ENCODE measurements at regions not wholly inside any gene's neighbourhood (a gene's known extent, or its start where the extent isn't known, plus 50 kb on each side); places are given as distances from the start of the nearest gene placed in this dataset.
"Not testable (repeated sequence)": the region's sequence is repeated elsewhere in the genome, so short reads cannot be mapped to it uniquely, and the experiment has no call there.

DNA sequence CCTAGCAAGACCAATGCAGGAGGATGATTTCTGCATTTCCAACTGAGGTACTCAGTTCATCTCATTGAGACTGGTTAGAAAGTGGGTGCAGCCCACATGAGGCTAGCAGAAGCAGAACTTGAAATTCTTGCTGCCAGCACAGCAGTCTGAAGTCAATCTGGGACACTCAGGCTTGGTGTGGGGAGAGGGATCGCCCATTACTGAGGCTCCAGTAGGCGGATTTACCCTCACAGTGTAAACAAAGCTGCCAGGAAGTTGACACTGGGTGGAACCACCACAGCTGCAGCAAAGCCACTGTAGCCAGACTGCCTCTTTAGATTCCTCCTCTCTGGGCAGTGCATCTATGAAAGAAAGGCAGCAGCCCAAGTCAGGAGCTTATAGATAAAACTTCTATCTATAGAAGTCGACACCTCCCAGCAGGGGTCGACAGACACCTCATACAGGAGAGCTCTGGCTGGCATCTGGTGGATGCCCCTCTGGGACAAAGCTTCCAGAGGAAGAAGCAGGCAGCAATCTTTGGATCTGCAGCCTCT lies 1793.4 kb downstream of the OLFM4 start:
- H3K36me3 ChIP-seq (ENCODE audit: control insufficient read depth, insufficient read depth, low read length); H3K27ac ChIP-seq (ENCODE audit: low read length); H3K4me1 ChIP-seq (ENCODE audit: control insufficient read depth, insufficient read depth, low read length); H3K4me3 ChIP-seq (ENCODE audit: low read length); DNase-seq (ENCODE audit: low read depth, low spot score); H3K9me3 ChIP-seq (ENCODE audit: control insufficient read depth, insufficient read depth, low read length); H3K27me3 ChIP-seq (ENCODE audit: control insufficient read depth, insufficient read depth, low read length): not testable (repeated sequence)
- WGBS (ENCODE audit: insufficient coverage, insufficient read length), result no CpG with 5 or more reads among the region's 4 CpGs

DNA sequence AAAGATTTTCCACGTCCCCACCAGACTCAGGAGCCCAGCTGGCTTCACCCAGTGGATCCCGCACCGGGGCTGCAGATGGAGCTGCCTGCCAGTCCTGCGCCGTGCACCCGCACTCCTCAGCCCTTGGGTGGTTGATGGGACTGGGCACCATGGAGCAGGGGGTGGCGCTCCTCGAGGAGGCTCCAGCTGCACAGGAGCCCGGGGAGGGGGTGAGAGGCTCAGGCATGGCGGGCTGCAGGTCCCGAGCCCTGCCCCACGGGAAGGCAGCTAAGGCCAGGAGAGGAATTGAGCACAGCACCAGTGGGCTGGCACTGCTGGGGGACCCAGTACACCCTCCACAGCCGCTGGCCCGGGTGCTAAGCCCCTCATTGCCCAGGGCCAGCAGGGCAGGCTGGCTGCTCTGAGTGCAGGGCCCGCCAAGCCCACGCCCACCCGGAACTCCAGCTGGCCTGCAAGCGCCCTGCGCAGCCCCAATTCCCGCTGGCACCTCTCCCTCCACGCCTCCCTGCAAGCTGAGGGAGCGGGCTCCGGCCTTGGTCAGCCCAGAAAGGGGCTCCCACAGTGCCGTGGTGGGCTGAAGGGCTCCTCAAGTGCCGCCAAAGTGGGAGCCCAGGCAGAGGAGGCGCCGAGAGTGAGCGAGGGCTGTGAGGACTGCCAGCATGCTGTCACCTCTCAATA lies 1800.9 kb downstream of the OLFM4 start:
- H3K27me3 ChIP-seq (ENCODE audit: control insufficient read depth, insufficient read depth, low read length); H3K4me1 ChIP-seq (ENCODE audit: control insufficient read depth, insufficient read depth, low read length); H3K9me3 ChIP-seq (ENCODE audit: control insufficient read depth, insufficient read depth, low read length); DNase-seq (ENCODE audit: low read depth, low spot score); H3K27ac ChIP-seq (ENCODE audit: low read length); H3K4me3 ChIP-seq (ENCODE audit: low read length); H3K36me3 ChIP-seq (ENCODE audit: control insufficient read depth, insufficient read depth, low read length): not testable (repeated sequence)
- WGBS (ENCODE audit: insufficient coverage, insufficient read length), result no CpG with 5 or more reads among the region's 28 CpGs

DNA sequence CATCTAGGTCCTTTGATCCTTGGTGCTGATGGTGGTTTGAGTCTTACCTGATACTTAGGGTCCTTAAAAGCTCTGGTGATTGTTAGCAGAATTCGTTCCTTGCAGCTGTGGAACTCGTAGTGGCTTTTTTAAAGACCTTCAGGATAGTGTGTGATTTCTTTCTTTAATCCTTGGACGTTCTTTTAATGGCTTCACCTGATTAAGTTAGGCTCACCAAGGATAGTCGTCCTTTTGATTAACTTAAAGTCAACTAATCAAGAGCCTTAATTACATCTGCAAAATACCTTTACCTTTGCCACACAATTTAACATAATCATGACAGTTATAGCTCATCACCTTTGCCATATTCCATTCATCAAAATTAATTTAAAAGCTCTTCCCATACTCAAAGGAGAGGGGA lies 1807.7 kb downstream of the OLFM4 start:
- Histone ChIP-seq H3K27ac (ENCODE audit: low read length) (no peak overlapping the region), H3K36me3 (ENCODE audit: control insufficient read depth, insufficient read depth, low read length) (no peaks in the 10 kb centered on the region), H3K4me3 (ENCODE audit: low read length) (no peak overlapping the region), H3K27me3 (ENCODE audit: control insufficient read depth, insufficient read depth, low read length) (no peaks in the 10 kb centered on the region), H3K9me3 (ENCODE audit: control insufficient read depth, insufficient read depth, low read length) (no peaks in the 10 kb centered on the region), H3K4me1 (ENCODE audit: control insufficient read depth, insufficient read depth, low read length) (no peaks in the 10 kb centered on the region)
- no peak for DNase-seq (ENCODE audit: low read depth, low spot score)
- WGBS (ENCODE audit: insufficient coverage, insufficient read length), result no CpG with 5 or more reads among the region's 4 CpGs

DNA sequence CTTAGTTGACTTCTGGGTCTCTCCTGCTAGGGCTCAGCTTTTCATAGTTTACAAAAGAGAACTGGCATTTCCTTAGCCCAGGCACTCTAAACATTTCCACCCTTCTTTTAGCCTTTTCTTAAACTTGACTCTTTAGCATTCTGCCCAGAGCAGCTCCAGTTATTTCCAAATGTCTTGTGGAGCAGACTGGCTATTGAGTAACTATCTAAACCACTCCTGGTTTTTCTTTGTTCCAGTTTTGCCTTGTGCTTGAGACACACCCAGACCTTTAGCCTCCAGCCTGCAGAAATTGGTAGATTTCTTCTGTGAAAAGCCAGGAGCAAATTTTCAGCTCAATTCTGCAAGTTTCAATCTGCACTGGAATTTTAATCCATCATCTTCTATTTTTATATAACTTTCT lies 1813.1 kb downstream of the OLFM4 start:
- no peaks in the 10 kb centered on the region for H3K27me3 ChIP-seq (ENCODE audit: control insufficient read depth, insufficient read depth, low read length)
- DNase-seq (ENCODE audit: low read depth, low spot score), result no peak
- H3K36me3 ChIP-seq (ENCODE audit: control insufficient read depth, insufficient read depth, low read length), result no peaks in the 10 kb centered on the region
- H3K9me3 ChIP-seq (ENCODE audit: control insufficient read depth, insufficient read depth, low read length), result no peaks in the 10 kb centered on the region
- no peak overlapping the region for H3K27ac ChIP-seq (ENCODE audit: low read length)
- H3K4me1 ChIP-seq (ENCODE audit: control insufficient read depth, insufficient read depth, low read length), result no peaks in the 10 kb centered on the region
- H3K4me3 ChIP-seq (ENCODE audit: low read length), result no peak overlapping the region

DNA sequence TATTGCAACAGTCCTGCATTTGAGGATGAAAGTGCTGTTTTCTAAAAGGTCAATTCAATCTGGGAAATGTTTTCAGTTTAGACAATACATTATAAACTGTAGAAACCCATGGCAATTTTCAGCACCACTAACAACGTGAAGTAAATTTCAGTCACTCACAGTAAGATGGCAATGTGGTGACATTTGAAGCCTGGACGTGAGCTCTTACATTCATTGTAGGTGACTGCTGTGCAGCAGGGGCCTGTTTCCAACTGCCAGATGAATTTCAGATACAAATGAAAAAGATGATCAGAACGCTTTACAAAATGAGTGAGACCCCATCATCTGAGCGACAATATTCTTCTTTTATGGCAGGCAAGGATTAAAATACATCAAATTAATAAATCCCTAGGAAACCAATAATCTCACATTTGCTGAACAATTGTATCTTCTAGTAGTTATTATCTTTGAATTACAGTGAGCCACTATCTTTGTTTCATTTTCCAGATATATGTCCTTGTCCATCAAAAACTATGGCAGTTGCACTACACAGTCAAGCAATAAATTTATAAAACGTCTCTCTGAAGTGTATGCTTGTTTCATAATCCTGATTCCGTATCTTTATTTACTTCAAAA lies 1816.8 kb downstream of the OLFM4 start:
- no peak overlapping the region for H3K27ac ChIP-seq (ENCODE audit: low read length)
- H3K36me3 ChIP-seq (ENCODE audit: control insufficient read depth, insufficient read depth, low read length), result no peaks in the 10 kb centered on the region
- DNase-seq (ENCODE audit: low read depth, low spot score), result no peak
- H3K4me1 ChIP-seq (ENCODE audit: control insufficient read depth, insufficient read depth, low read length), result no peaks in the 10 kb centered on the region
- no CpG with 5 or more reads among the region's 6 CpGs for WGBS (ENCODE audit: insufficient coverage, insufficient read length)
- no peaks in the 10 kb centered on the region for H3K27me3 ChIP-seq (ENCODE audit: control insufficient read depth, insufficient read depth, low read length)
- H3K4me3 ChIP-seq (ENCODE audit: low read length), result no peak overlapping the region
- no peaks in the 10 kb centered on the region for H3K9me3 ChIP-seq (ENCODE audit: control insufficient read depth, insufficient read depth, low read length)

DNA sequence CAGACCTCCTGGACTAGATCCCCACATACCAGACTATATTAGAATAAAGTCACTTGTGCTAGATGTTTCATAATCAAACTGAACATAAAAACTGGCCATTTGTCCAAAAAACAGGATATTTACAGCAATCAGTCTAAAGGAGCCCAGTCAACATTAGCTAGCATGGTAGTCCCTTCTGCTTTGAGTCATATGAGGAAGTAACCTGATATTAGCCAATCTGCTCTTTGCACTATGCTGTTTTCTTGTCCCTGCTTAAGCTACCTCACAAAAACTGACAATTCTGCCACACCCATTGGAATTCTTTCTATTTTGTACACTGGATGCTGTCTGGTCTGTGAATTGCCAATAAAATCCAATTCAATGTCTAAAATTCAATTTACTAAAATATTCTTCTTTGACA lies 1824.2 kb downstream of the OLFM4 start:
- Histone ChIP-seq H3K4me1 (ENCODE audit: control insufficient read depth, insufficient read depth, low read length) (no peaks in the 10 kb centered on the region), H3K4me3 (ENCODE audit: low read length) (no peak overlapping the region), H3K27ac (ENCODE audit: low read length) (no peak overlapping the region), H3K36me3 (ENCODE audit: control insufficient read depth, insufficient read depth, low read length) (no peaks in the 10 kb centered on the region), H3K27me3 (ENCODE audit: control insufficient read depth, insufficient read depth, low read length) (no peaks in the 10 kb centered on the region), H3K9me3 (ENCODE audit: control insufficient read depth, insufficient read depth, low read length) (no peaks in the 10 kb centered on the region)
- DNase-seq (ENCODE audit: low read depth, low spot score), result no peak

DNA sequence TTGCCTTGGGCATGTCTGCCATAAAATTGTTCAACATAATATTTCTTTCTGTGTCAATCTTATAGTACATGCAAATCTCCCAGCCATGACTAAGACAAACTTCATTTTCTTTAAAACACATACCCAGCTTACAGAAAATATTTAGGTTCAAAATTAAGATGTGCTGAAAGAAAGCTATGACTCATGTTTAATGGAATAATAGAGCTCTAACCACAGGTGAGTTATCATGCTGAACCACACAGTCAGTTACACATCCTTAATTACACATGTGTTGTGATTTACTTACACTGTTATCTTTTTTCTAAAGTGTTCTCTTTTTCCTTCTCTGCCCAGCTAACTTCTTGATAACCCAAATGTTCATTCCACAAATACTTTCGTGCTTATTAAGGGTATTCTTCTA lies 1831.2 kb downstream of the OLFM4 start:
- DNase-seq (ENCODE audit: low read depth, low spot score), result no peak
- Histone ChIP-seq H3K4me1 (ENCODE audit: control insufficient read depth, insufficient read depth, low read length) (no peaks in the 10 kb centered on the region), H3K27me3 (ENCODE audit: control insufficient read depth, insufficient read depth, low read length) (no peaks in the 10 kb centered on the region), H3K9me3 (ENCODE audit: control insufficient read depth, insufficient read depth, low read length) (no peaks in the 10 kb centered on the region), H3K4me3 (ENCODE audit: low read length) (no peak overlapping the region), H3K27ac (ENCODE audit: low read length) (no peak overlapping the region), H3K36me3 (ENCODE audit: control insufficient read depth, insufficient read depth, low read length) (no peaks in the 10 kb centered on the region)
- WGBS (ENCODE audit: insufficient coverage, insufficient read length), result no CpG with 5 or more reads among the region's 1 CpG

DNA sequence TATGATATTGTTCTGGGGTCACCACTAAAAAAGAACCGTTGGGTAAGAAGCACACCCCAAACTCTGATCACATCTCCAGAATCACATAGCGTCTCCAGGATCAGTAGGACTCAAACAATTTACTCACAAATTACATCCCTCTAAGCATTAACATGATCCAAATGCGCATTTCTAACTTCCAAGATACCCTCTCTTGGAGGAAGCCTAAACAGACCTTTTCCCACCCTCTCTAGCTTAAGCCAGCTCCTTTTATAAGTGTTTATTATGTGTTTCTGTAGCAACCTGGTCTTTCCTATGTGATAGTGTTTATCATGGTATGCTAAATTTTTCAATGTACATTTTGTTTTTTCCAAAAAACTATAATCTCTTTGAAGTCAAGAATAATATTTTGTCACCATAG lies 1846.5 kb downstream of the OLFM4 start:
- H3K36me3 ChIP-seq (ENCODE audit: control insufficient read depth, insufficient read depth, low read length), result no peaks in the 10 kb centered on the region
- H3K9me3 ChIP-seq (ENCODE audit: control insufficient read depth, insufficient read depth, low read length), result no peaks in the 10 kb centered on the region
- no peak overlapping the region for H3K4me3 ChIP-seq (ENCODE audit: low read length)
- H3K27me3 ChIP-seq (ENCODE audit: control insufficient read depth, insufficient read depth, low read length), result no peaks in the 10 kb centered on the region
- H3K4me1 ChIP-seq (ENCODE audit: control insufficient read depth, insufficient read depth, low read length), result no peaks in the 10 kb centered on the region
- no peak overlapping the region for H3K27ac ChIP-seq (ENCODE audit: low read length)
- no peak for DNase-seq (ENCODE audit: low read depth, low spot score)
- no CpG with 5 or more reads among the region's 3 CpGs for whole genome bisulfite sequencing (ENCODE audit: insufficient coverage, insufficient read length)

DNA sequence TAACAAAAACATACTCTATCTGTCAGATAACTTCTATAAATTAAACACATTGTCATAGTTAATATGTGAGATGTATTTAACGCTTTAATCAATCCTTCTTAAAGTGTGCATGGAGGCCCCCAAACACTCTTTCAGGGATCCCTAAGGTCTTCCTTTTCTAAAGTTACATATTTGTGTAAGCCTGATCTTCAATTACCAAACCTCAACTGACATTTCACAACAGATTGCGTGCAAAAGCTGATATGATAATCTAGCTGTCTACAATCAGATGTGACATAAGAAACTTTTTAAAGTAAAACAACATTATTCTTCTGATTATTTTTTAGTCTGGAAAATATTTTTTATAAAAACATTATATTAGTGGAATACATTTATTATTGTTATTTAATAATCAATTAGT lies 1850.4 kb downstream of the OLFM4 start:
- no CpG with 5 or more reads among the region's 2 CpGs for WGBS (ENCODE audit: insufficient coverage, insufficient read length)
- no peak for DNase-seq (ENCODE audit: low read depth, low spot score)
- H3K27me3 ChIP-seq (ENCODE audit: control insufficient read depth, insufficient read depth, low read length), result no peaks in the 10 kb centered on the region
- no peaks in the 10 kb centered on the region for H3K9me3 ChIP-seq (ENCODE audit: control insufficient read depth, insufficient read depth, low read length)
- H3K4me3 ChIP-seq (ENCODE audit: low read length), result no peak overlapping the region
- H3K4me1 ChIP-seq (ENCODE audit: control insufficient read depth, insufficient read depth, low read length), result no peaks in the 10 kb centered on the region
- H3K36me3 ChIP-seq (ENCODE audit: control insufficient read depth, insufficient read depth, low read length), result no peaks in the 10 kb centered on the region
- H3K27ac ChIP-seq (ENCODE audit: low read length), result no peak overlapping the region

DNA sequence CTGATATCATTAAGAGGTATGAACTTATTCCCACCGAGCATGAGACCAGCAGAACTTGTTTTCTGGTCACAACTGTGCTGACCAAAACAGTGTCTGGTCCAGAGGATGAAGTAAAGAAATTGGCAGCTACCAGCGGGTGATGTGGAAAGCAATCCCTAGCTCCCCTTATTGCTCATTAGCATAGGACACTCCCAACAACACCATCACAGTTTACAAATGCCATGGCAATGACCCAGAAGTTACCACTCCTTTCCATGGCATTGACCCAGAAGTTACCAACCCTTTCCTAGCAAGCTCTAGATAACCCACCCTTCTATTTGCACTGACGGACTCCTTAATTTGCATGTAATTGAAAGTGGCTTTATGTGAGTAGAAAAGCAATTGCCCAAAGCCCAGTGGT lies 1856.1 kb downstream of the OLFM4 start:
- Histone ChIP-seq H3K4me3 (ENCODE audit: low read length) (no peak overlapping the region), H3K4me1 (ENCODE audit: control insufficient read depth, insufficient read depth, low read length) (peaks cover 1% of the 10 kb centered on the region; the same call in 1 of the 2 replicates), H3K27ac (ENCODE audit: low read length) (no peak overlapping the region), H3K9me3 (ENCODE audit: control insufficient read depth, insufficient read depth, low read length) (no peaks in the 10 kb centered on the region), H3K27me3 (ENCODE audit: control insufficient read depth, insufficient read depth, low read length) (no peaks in the 10 kb centered on the region), H3K36me3 (ENCODE audit: control insufficient read depth, insufficient read depth, low read length) (no peaks in the 10 kb centered on the region)
- no peak for DNase-seq (ENCODE audit: low read depth, low spot score)
- no CpG with 5 or more reads among the region's 3 CpGs for WGBS (ENCODE audit: insufficient coverage, insufficient read length)

DNA sequence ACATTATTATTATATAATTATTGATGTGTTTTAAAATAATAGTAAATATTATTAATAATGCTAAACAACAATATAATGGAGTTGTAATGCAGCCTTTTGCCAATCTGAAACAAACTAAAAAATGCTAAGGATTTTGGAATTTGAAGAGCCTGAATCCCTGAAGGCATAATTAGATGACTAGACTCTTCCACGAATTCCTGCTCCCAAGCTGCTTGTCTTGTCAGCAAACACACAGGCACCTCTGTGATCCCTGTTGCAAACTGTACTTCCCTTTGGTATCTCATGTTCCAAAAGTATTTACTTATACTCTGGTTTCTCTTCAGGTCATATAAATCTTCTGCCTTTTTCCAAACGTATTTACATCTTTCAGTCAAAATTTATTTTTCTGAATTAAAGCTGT lies 1862.4 kb downstream of the OLFM4 start:
- Histone ChIP-seq H3K4me3 (ENCODE audit: low read length) (no peak overlapping the region), H3K4me1 (ENCODE audit: control insufficient read depth, insufficient read depth, low read length) (no peaks in the 10 kb centered on the region), H3K27ac (ENCODE audit: low read length) (no peak overlapping the region), H3K36me3 (ENCODE audit: control insufficient read depth, insufficient read depth, low read length) (no peaks in the 10 kb centered on the region), H3K27me3 (ENCODE audit: control insufficient read depth, insufficient read depth, low read length) (no peaks in the 10 kb centered on the region), H3K9me3 (ENCODE audit: control insufficient read depth, insufficient read depth, low read length) (no peaks in the 10 kb centered on the region)
- no CpG with 5 or more reads among the region's 2 CpGs for WGBS (ENCODE audit: insufficient coverage, insufficient read length)
- DNase-seq (ENCODE audit: low read depth, low spot score), result no peak
